Prostate gland (tissue), 2 donors: ENCODE measurements at regions not wholly inside any gene's neighbourhood (a gene's known extent, or its start where the extent isn't known, plus 50 kb on each side); places are given as distances from the start of the nearest gene placed in this dataset.

Source experiments
- DNase-seq: peaks from one replicate; pipeline ENCODE4 v3.0.0-alpha.2; 2019; ENCODE audit warnings: low spot score
- H3K27ac ChIP-seq, 2 donors: fragments of 200-600 bp; sonication (generic); 2 replicates each; pipeline ENCODE4 v1.5.1; 2017 to 2019
- H3K27me3 ChIP-seq: fragments of 200-600 bp; sonication (generic); replicated peaks from 2 replicates; pipeline ENCODE4 v1.5.1; 2019; ENCODE audit not compliant: insufficient read depth
- H3K36me3 ChIP-seq, 2 donors: fragments of 200-600 bp; sonication (generic); 1 replicate in 1 of 2; 2 replicates in 1 of 2; pipeline versions ENCODE4 v1.5.1 to v1.8.1; 2017 to 2019
- H3K4me1 ChIP-seq: fragments of 200-600 bp; sonication (generic); replicated peaks from 2 replicates; pipeline ENCODE4 v1.5.1; 2019
- H3K4me3 ChIP-seq, 2 donors: fragments of 200-600 bp; sonication (generic); 2 replicates each; pipeline ENCODE4 v1.5.1; 2017 to 2019
- H3K9me3 ChIP-seq: fragments of 200-600 bp; sonication (generic); 2 replicates; pipeline ENCODE4 v1.5.1; 2017
- CTCF ChIP-seq, 4 experiments: fragments of 200-600 bp in 2 of 4; fragments of 450-650 bp in 2 of 4; sonication (generic) in 2 of 4; IDR thresholded peaks; 1 replicate in 3 of 4; 2 replicates in 1 of 4; pipeline ENCODE4 v1.5.1; 2016 to 2019; ENCODE audit warnings: antibody characterized with exemption in 4 of 4, mild to moderate bottlenecking in 2 of 4, moderate library complexity in 2 of 4
- POLR2A ChIP-seq: fragments of 450-650 bp; IDR thresholded peaks from one replicate; pipeline ENCODE4 v1.6.1; 2016; ENCODE audit warnings: antibody characterized with exemption, mild to moderate bottlenecking
- POLR2AphosphoS5 ChIP-seq: sonication (generic); formaldehyde crosslinking; IDR thresholded peaks from one replicate; pipeline ENCODE4 v1.6.1; 2017; ENCODE audit warnings: antibody characterized with exemption
- WGBS: methylation state at CpG from one replicate; pipeline ENCODE4 v1.1.5; 2018; 5-methylcytosine and 5-hydroxymethylcytosine counted together
- intact Hi-C: fragments of 100-400 bp; cut with DNase I; formaldehyde crosslinking; loops from one replicate; pipeline ENCODE4 v1.14.2; 2022

DNA sequence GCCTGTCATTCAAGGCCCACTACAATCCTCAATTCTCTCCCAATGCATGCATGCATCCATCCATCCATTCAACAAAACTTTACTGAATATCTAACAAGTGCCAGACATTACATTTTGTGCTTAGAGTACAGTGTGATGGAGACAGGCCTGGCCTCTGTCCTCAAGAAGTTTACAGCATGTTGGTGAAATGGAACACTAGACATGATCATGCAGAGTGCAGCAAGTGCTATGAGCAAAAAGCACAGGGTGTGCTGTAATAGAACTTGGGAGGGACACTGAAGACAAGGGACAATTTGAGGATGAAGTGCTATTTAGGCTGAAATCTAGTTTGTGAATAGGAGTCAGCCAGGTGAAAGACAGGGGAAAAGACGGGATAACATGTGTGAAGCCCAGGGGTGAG lies 347.8 kb downstream of the PTEN start:
- WGBS: 88% methylated on average over 1 of the region's 1 CpG
- intact Hi-C loops: no loop called here

GRCh38 chr10:88212069-88212468 lies 348.6 kb downstream of the PTEN start:
- no peak for DNase-seq
- no peak overlapping the region for H3K27ac ChIP-seq
- H3K27me3 ChIP-seq: no peaks in the 10 kb centered on the region
- TF ChIP-seq CTCF (IDR thresholded peaks at IDR 0.05) (no peak), POLR2A (no peak), POLR2AphosphoS5 (no peak)
- no peak overlapping the region for H3K4me3 ChIP-seq
- H3K4me1 ChIP-seq: no peaks in the 10 kb centered on the region
- intact Hi-C loops: no loop called here
- H3K36me3 ChIP-seq: no peaks in the 10 kb centered on the region
- no peaks in the 10 kb centered on the region for H3K9me3 ChIP-seq

More for the DNA sequence above, 347.8 kb downstream of the PTEN start:
- H3K9me3 ChIP-seq: no peaks in the 10 kb centered on the region
- no peaks in the 10 kb centered on the region for H3K27me3 ChIP-seq
- H3K4me3 ChIP-seq: no peak overlapping the region
- H3K27ac ChIP-seq: no peak overlapping the region
- no peak for TF ChIP-seq POLR2A
- TF ChIP-seq POLR2AphosphoS5: no peak
- TF ChIP-seq CTCF (IDR thresholded peaks at IDR 0.05): no peak
- DNase-seq: no peak
- H3K4me1 ChIP-seq: no peaks in the 10 kb centered on the region
- no peaks in the 10 kb centered on the region for H3K36me3 ChIP-seq

DNA sequence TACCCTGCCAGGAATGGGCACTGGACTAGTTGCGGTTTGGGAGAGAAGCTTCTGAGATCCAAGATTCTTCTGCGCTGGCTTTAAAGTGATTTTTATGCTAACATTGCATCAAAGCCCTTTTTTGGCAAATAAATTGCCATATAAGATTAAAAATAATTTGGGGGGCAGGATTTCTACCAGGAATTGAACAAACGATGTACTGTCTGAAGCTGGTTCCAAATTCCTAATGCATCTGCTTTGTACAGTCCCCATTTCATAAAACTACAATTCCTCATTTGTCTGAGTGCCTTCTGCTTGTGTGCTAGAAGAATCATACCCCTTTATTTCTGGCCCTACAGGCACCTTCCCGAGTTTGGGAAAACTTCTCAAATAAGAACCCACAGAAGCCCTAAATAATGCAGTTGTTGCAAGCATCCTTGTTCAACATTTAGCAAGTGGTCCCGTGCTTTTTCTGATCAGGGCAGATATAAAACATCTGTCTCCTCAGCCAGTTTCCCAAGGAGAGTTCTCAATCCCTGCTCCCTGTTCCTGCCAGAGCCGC lies 349.7 kb downstream of the PTEN start:
- WGBS: 91% methylated on average over 6 of the region's 6 CpGs

DNA sequence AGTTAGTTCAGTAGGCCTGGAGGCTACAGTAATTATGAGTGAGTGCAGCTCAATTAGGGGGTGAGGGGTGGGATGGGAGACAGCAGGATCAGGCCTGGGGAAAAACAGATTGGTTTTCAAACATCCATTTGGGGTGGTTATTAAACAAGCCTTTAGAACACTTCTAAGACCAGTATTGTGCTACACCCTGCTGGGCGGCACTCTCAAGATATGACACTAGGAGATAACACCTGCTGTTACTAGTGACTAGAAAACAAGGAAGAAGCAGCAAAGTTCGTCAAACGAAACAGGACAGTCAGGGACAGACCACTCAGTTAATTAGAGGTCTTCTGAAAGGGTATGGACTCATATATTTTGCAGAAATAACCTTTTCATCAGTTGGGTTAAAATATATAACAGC lies 353.6 kb downstream of the PTEN start:
- intact Hi-C loops: no loop called here
- H3K27ac ChIP-seq: no peak overlapping the region
- no peak for DNase-seq
- TF ChIP-seq CTCF (IDR thresholded peaks at IDR 0.05): no peak
- no peak overlapping the region for H3K4me3 ChIP-seq
- no peaks in the 10 kb centered on the region for H3K36me3 ChIP-seq
- H3K4me1 ChIP-seq: no peaks in the 10 kb centered on the region
- whole genome bisulfite sequencing: 95% methylated on average over 3 of the region's 3 CpGs
- H3K9me3 ChIP-seq: no peaks in the 10 kb centered on the region
- no peaks in the 10 kb centered on the region for H3K27me3 ChIP-seq

More for the DNA sequence above, 349.7 kb downstream of the PTEN start:
- no peak overlapping the region for H3K27ac ChIP-seq
- intact Hi-C loops: no loop called here
- no peaks in the 10 kb centered on the region for H3K9me3 ChIP-seq
- no peak for DNase-seq
- no peaks in the 10 kb centered on the region for H3K36me3 ChIP-seq
- no peaks in the 10 kb centered on the region for H3K27me3 ChIP-seq
- no peaks in the 10 kb centered on the region for H3K4me1 ChIP-seq
- H3K4me3 ChIP-seq: no peak overlapping the region
- no peak for TF ChIP-seq POLR2A
- TF ChIP-seq CTCF (IDR thresholded peaks at IDR 0.05): no peak

DNA sequence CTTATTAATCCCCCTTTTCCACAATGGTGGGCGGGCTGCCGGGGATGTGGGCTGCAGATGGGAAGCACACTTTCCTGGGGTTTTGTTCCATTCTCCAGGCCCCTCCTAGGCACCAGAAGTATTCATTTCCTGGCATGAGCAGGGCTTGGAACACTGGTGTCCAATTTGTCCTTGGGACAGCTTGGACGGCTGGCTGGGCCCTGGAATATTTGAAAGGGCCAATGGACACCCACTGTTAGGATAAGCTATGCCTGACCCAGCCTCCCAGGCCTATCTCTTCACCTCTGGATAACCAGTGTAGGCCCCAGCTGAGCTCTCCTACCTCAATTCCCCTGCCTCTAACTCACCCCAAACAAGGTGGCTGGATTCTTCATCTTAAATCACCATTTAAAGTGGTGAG lies 354.9 kb downstream of the PTEN start:
- no peaks in the 10 kb centered on the region for H3K27me3 ChIP-seq
- no peaks in the 10 kb centered on the region for H3K9me3 ChIP-seq
- H3K27ac ChIP-seq: no peak overlapping the region
- WGBS: 93% methylated on average over 2 of the region's 3 CpGs
- TF ChIP-seq CTCF (IDR thresholded peaks at IDR 0.05) (no peak), POLR2AphosphoS5 (no peak), POLR2A (no peak)
- no peak for DNase-seq
- H3K36me3 ChIP-seq: no peaks in the 10 kb centered on the region
- no peaks in the 10 kb centered on the region for H3K4me1 ChIP-seq
- intact Hi-C loops: no loop called here
- no peak overlapping the region for H3K4me3 ChIP-seq
